GM12878 (cell line): ENCODE measurements at regions not wholly inside any gene's neighbourhood (a gene's known extent, or its start where the extent isn't known, plus 50 kb on each side); places are given as distances from the start of the nearest gene placed in this dataset.

ENCODE experiments used
- ATAC-seq: fragments of 200-7000 bp; cut with Tn5 transposase; 3 replicates; pipeline ENCODE4 v1.9.1; 2020; ENCODE audit warnings: mild to moderate bottlenecking, moderate library complexity
- BruUV-seq: library from RNA; stranded (reverse); fragments of 400-500 nt; replicated peaks from 2 replicates; lab custom pipeline; 2021; lab: Mats Ljungman, UMichigan
- CTCF ChIA-PET: fragments of 300-600 bp; sonication (Branson Sonifier 250); formaldehyde crosslinking; extraction: SDS; loops from one replicate; lab custom pipeline; 2021; ENCODE audit warnings: inconsistent platforms; lab: Yijun Ruan, JAX
- POLR2A ChIA-PET: fragments of 350-600 bp; formaldehyde crosslinking; extraction: SDS; loops from one replicate; lab custom pipeline; 2021; ENCODE audit warnings: inconsistent platforms; lab: Charles Lee
- RAD21 ChIA-PET: fragments of 300-600 bp; sonication (Branson Sonifier 250); formaldehyde crosslinking; loops from one replicate; lab custom pipeline; 2023; ENCODE audit warnings: antibody characterized with exemption; ENCODE audit not compliant: unreplicated experiment; lab: Charles Lee
- SMC1A ChIA-PET: fragments of 300-600 bp; sonication (Branson Sonifier 250); formaldehyde crosslinking; loops from one replicate; lab custom pipeline; 2023; ENCODE audit not compliant: unreplicated experiment, uncharacterized antibody; lab: Charles Lee
- DNase-seq: peaks from one replicate; pipeline ENCODE4 v3.0.0-alpha.2; 2011; ENCODE audit warnings: low read depth, low spot score
- FAIRE-seq: peaks from 3 replicates; lab custom pipeline; 2011; peaks lifted over from hg19 to GRCh38; lab: Jason Lieb, UNC
- H2AFZ ChIP-seq: 2 replicates; pipeline ENCODE4 v1.6.0; 2011; ENCODE audit warnings: low read depth, low read length, control low read depth; ENCODE audit not compliant: control insufficient read depth
- H3K27ac ChIP-seq: 2 replicates; pipeline ENCODE4 v1.5.1; 2011; ENCODE audit warnings: control low read depth; ENCODE audit not compliant: control insufficient read depth, insufficient read depth
- H3K27me3 ChIP-seq, 2 experiments: replicated peaks in 1 of 2; 2 replicates each; pipeline versions ENCODE4 v1.6.0 to v1.6.1; 2011; ENCODE audit warnings: low read length in 1 of 2; ENCODE audit not compliant: control insufficient read depth in 2 of 2, insufficient read depth in 2 of 2
- H3K36me3 ChIP-seq, 2 experiments: 2 replicates each; pipeline ENCODE4 v1.5.1; 2011; ENCODE audit warnings: low read length in 1 of 2; ENCODE audit not compliant: control insufficient read depth in 2 of 2, insufficient read depth in 2 of 2
- H3K4me1 ChIP-seq: 2 replicates; pipeline ENCODE4 v1.6.1; 2011; ENCODE audit warnings: mild to moderate bottlenecking, low read length, moderate library complexity, mixed read lengths; ENCODE audit not compliant: control insufficient read depth, insufficient read depth
- H3K4me2 ChIP-seq: 2 replicates; pipeline ENCODE4 v1.6.0; 2011; ENCODE audit warnings: control low read depth; ENCODE audit not compliant: control insufficient read depth, insufficient read depth
- H3K4me3 ChIP-seq: fragments of 200-600 bp; sonication (generic); 2 replicates; pipeline ENCODE4 v1.5.1; 2016
- H3K79me2 ChIP-seq: 2 replicates; pipeline ENCODE4 v1.6.0; 2011; ENCODE audit warnings: low read length; ENCODE audit not compliant: control insufficient read depth, insufficient read depth
- H3K9ac ChIP-seq: 2 replicates; pipeline ENCODE4 v1.8.0; 2011; ENCODE audit warnings: low read length, control low read depth, mixed read lengths; ENCODE audit not compliant: control insufficient read depth, insufficient read depth
- H3K9me3 ChIP-seq: replicated peaks from 3 replicates; pipeline ENCODE4 v1.5.1; 2011; ENCODE audit warnings: mild to moderate bottlenecking, low read length; ENCODE audit not compliant: control insufficient read depth, insufficient read depth
- H4K20me1 ChIP-seq: 2 replicates; pipeline ENCODE4 v1.6.0; 2011; ENCODE audit not compliant: control insufficient read depth, insufficient read depth
- CBX5 ChIP-seq: sonication (generic); IDR thresholded peaks from 2 replicates; pipeline ENCODE4 v1.6.1; 2016; ENCODE audit warnings: low read depth, moderate library complexity, mild to moderate bottlenecking, inconsistent platforms
- EZH2 ChIP-seq: IDR thresholded peaks from 2 replicates; pipeline ENCODE4 v1.6.1; 2012; ENCODE audit warnings: low read depth, mild to moderate bottlenecking, control low read depth, inconsistent platforms, low read length, borderline replicate concordance; ENCODE audit not compliant: control insufficient read depth
- HDAC6 ChIP-seq: fragments of 200-600 bp; sonication (generic); IDR thresholded peaks from one replicate; pipeline ENCODE4 v1.8.0; 2017; ENCODE audit warnings: antibody characterized with exemption; ENCODE audit not compliant: unreplicated experiment
- IKZF1 ChIP-seq: fragments of 450-650 bp; conservative IDR thresholded peaks from 2 replicates; pipeline ENCODE4 v1.6.1; 2017; ENCODE audit warnings: antibody characterized with exemption, mild to moderate bottlenecking
- IKZF2 ChIP-seq, 2 experiments: fragments of 450-650 bp; IDR thresholded peaks; 2 replicates each; pipeline ENCODE4 v1.6.1; 2017; ENCODE audit warnings: mild to moderate bottlenecking in 2 of 2, moderate library complexity in 2 of 2
- JUNB ChIP-seq: IDR thresholded peaks from 2 replicates; pipeline ENCODE4 v1.6.1; 2016; ENCODE audit warnings: antibody characterized with exemption, mild to moderate bottlenecking
- MYB ChIP-seq: fragments of 150-350 bp; IDR thresholded peaks from 2 replicates; pipeline ENCODE4 v1.6.1; 2014; ENCODE audit warnings: mild to moderate bottlenecking, low read depth, low read length, borderline replicate concordance
- NFYA ChIP-seq: IDR thresholded peaks from 2 replicates; pipeline ENCODE4 v1.6.1; 2011; ENCODE audit warnings: low read depth, mild to moderate bottlenecking, low read length, improper control_type of control experiment, borderline replicate concordance
- NRF1 ChIP-seq: conservative IDR thresholded peaks from 2 replicates; pipeline ENCODE4 v1.6.1; 2011; ENCODE audit warnings: mild to moderate bottlenecking, low read depth, low read length, improper control_type of control experiment
- PML ChIP-seq: IDR thresholded peaks from 2 replicates; pipeline ENCODE4 v1.6.1; 2012; ENCODE audit warnings: low read length, inconsistent platforms
- STAT3 ChIP-seq: IDR thresholded peaks from 2 replicates; pipeline ENCODE4 v1.6.1; 2011; ENCODE audit warnings: low read depth, low read length, improper control_type of control experiment
- SUPT20H ChIP-seq: IDR thresholded peaks from 2 replicates; pipeline ENCODE4 v1.6.1; 2011; ENCODE audit warnings: low read depth, mild to moderate bottlenecking, low read length, moderate library complexity, borderline replicate concordance; ENCODE audit not compliant: control insufficient read depth
- TARDBP ChIP-seq: IDR thresholded peaks from 2 replicates; pipeline ENCODE4 v1.6.1; 2016; ENCODE audit warnings: borderline replicate concordance
- ZNF217 ChIP-seq: fragments of 450-650 bp; IDR thresholded peaks from 2 replicates; pipeline ENCODE4 v1.6.1; 2017; ENCODE audit warnings: antibody characterized with exemption, mild to moderate bottlenecking
- WGBS: methylation state at CpG from one replicate; pipeline ENCODE4 v1.1.6; 2016; ENCODE audit warnings: low lambda C conversion rate; ENCODE audit not compliant: insufficient replicate concordance, insufficient coverage; ENCODE audit errors: missing lambda C conversion rate; 5-methylcytosine and 5-hydroxymethylcytosine counted together
- in situ Hi-C: fragments of 300-500 bp; cut with MboI; formaldehyde crosslinking; loops from 9 replicates; pipeline ENCODE4 v1.14.3; 2018; ENCODE audit warnings: mixed read lengths
- intact Hi-C: fragments of 100-400 bp; cut with micrococcal nuclease; formaldehyde crosslinking; loops from one replicate; pipeline ENCODE4 v1.14.2; 2022; ENCODE audit not compliant: unreplicated experiment
- TF ChIP-seq, protein P1 (sequence below): IDR thresholded peaks from 2 replicates; pipeline ENCODE4 v1.6.1; 2011; ENCODE audit warnings: low read depth, low read length, improper control_type of control experiment, borderline replicate concordance
- TF ChIP-seq, protein P2 (sequence below): fragments of 450-650 bp; IDR thresholded peaks from 2 replicates; pipeline ENCODE4 v1.6.1; 2018; ENCODE audit warnings: borderline replicate concordance, mild to moderate bottlenecking; ENCODE audit not compliant: partially characterized antibody
- TF ChIP-seq, protein P3 (sequence below): fragments of 450-650 bp; IDR thresholded peaks from 2 replicates; pipeline ENCODE4 v1.6.1; 2017; ENCODE audit warnings: low read depth, mild to moderate bottlenecking, moderate library complexity

DNA sequence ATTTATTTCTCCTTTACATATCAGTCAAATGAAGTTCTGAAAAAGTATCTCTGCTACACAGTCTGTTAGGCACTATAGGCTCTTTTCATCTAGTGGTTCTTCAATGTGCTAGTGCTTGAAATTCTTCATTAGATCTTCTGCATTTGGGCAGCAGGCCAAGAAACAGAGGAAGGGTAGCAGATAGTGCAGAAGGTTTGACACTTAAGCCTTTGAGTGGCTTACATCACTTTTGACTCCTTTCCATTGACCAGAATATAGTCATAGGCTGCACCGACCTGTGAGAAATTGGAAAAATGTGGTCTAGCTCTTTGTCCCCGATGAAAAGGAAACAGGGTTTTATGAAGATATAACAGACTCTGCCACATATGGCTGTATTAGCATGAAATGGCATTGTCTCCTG is 459.5 kb upstream of the PTGER4 start:
- no peaks in the 10 kb centered on the region for H3K27me3 ChIP-seq
- ChIA-PET RAD21 (no interaction called here), SMC1A (no interaction called here), CTCF (no interaction called here), POLR2A (no interaction called here)
- TF ChIP-seq HDAC6 (no peak), PML (no peak), NFYA (no peak), IKZF1 (no peak), MYB (no peak), CBX5 (no peak), SUPT20H (no peak), JUNB (no peak), NRF1 (no peak), TARDBP (no peak), EZH2 (no peak), IKZF2 (IDR thresholded peaks at IDR 0.05) (no peak), STAT3 (no peak), ZNF217 (no peak)
- TF ChIP-seq, protein P1, sequence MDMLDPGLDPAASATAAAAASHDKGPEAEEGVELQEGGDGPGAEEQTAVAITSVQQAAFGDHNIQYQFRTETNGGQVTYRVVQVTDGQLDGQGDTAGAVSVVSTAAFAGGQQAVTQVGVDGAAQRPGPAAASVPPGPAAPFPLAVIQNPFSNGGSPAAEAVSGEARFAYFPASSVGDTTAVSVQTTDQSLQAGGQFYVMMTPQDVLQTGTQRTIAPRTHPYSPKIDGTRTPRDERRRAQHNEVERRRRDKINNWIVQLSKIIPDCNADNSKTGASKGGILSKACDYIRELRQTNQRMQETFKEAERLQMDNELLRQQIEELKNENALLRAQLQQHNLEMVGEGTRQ, result no peak
- TF ChIP-seq, protein P2, sequence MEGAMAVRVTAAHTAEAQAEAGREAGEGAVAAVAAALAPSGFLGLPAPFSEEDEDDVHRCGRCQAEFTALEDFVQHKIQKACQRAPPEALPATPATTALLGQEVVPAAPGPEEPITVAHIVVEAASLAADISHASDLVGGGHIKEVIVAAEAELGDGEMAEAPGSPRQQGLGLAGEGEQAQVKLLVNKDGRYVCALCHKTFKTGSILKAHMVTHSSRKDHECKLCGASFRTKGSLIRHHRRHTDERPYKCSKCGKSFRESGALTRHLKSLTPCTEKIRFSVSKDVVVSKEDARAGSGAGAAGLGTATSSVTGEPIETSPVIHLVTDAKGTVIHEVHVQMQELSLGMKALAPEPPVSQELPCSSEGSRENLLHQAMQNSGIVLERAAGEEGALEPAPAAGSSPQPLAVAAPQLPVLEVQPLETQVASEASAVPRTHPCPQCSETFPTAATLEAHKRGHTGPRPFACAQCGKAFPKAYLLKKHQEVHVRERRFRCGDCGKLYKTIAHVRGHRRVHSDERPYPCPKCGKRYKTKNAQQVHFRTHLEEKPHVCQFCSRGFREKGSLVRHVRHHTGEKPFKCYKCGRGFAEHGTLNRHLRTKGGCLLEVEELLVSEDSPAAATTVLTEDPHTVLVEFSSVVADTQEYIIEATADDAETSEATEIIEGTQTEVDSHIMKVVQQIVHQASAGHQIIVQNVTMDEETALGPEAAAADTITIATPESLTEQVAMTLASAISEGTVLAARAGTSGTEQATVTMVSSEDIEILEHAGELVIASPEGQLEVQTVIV, result no peak
- TF ChIP-seq, protein P3, sequence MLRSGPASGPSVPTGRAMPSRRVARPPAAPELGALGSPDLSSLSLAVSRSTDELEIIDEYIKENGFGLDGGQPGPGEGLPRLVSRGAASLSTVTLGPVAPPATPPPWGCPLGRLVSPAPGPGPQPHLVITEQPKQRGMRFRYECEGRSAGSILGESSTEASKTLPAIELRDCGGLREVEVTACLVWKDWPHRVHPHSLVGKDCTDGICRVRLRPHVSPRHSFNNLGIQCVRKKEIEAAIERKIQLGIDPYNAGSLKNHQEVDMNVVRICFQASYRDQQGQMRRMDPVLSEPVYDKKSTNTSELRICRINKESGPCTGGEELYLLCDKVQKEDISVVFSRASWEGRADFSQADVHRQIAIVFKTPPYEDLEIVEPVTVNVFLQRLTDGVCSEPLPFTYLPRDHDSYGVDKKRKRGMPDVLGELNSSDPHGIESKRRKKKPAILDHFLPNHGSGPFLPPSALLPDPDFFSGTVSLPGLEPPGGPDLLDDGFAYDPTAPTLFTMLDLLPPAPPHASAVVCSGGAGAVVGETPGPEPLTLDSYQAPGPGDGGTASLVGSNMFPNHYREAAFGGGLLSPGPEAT, result no peak
- ATAC-seq (no peak), FAIRE-seq (no peak), DNase-seq (no peak)
- H3K9me3 ChIP-seq, result no peaks in the 10 kb centered on the region
- in situ Hi-C loops, result no loop called here
- H3K79me2 ChIP-seq, result no peaks in the 10 kb centered on the region
- BruUV-seq, result no TSS peak
- no peak overlapping the region for H3K4me3 ChIP-seq
- H2AFZ ChIP-seq, result no peak overlapping the region
- 51% methylated on average over 2 of the region's 2 CpGs for WGBS
- no peaks in the 10 kb centered on the region for H3K36me3 ChIP-seq
- intact Hi-C loops, result loop anchor here (5.0 kb wide), 1 partner anchor 267 kb away; no protein-coding TSS in a partner anchor
- peaks cover 5% of the 10 kb centered on the region; the same call in 1 of the 2 replicates for H3K4me1 ChIP-seq
- no peak overlapping the region for H3K9ac ChIP-seq
- no peaks in the 10 kb centered on the region for H4K20me1 ChIP-seq
- H3K4me2 ChIP-seq, result no peak overlapping the region
- H3K27ac ChIP-seq, result no peak overlapping the region
